Smooth muscle cell (in vitro differentiated cells): ENCODE measurements at regions not wholly inside any gene's neighbourhood (a gene's known extent, or its start where the extent isn't known, plus 50 kb on each side); places are given as distances from the start of the nearest gene placed in this dataset.

Experiments
- DNase-seq: peaks from one replicate; lab custom pipeline; 2025; ENCODE audit not compliant: unreplicated experiment; lab: John Stamatoyannopoulos, UW
- H2AFZ ChIP-seq: fragments of 200-600 bp; sonication (generic); 2 replicates; pipeline ENCODE4 v1.6.0; 2016; ENCODE audit warnings: antibody characterized with exemption, low read depth, mild to moderate bottlenecking
- H3F3A ChIP-seq: fragments of 200-600 bp; sonication (generic); 2 replicates; pipeline ENCODE4 v1.6.0; 2017; ENCODE audit warnings: antibody characterized with exemption, low read depth
- H3K27ac ChIP-seq: fragments of 200-600 bp; sonication (generic); 2 replicates; pipeline ENCODE4 v1.5.1; 2016; ENCODE audit warnings: low read depth, mild to moderate bottlenecking
- H3K27me3 ChIP-seq: fragments of 200-600 bp; sonication (generic); 2 replicates; pipeline ENCODE4 v1.6.1; 2016; ENCODE audit warnings: low read depth, mild to moderate bottlenecking
- H3K36me3 ChIP-seq: fragments of 200-600 bp; sonication (generic); 2 replicates; pipeline ENCODE4 v1.5.1; 2016; ENCODE audit warnings: low read depth
- H3K4me1 ChIP-seq: fragments of 200-600 bp; sonication (generic); 2 replicates; pipeline ENCODE4 v1.5.1; 2016; ENCODE audit warnings: low read depth
- H3K4me2 ChIP-seq: fragments of 200-600 bp; sonication (generic); 2 replicates; pipeline ENCODE4 v1.6.0; 2016; ENCODE audit warnings: mild to moderate bottlenecking
- H3K4me3 ChIP-seq: fragments of 200-600 bp; sonication (generic); 2 replicates; pipeline ENCODE4 v1.5.1; 2016; ENCODE audit warnings: mild to moderate bottlenecking
- H3K79me2 ChIP-seq: fragments of 200-600 bp; sonication (generic); 2 replicates; pipeline ENCODE4 v1.6.0; 2016; ENCODE audit warnings: low read depth, mild to moderate bottlenecking
- H3K9ac ChIP-seq: fragments of 200-600 bp; sonication (generic); 2 replicates; pipeline ENCODE4 v1.6.0; 2016; ENCODE audit warnings: low read depth
- H3K9me3 ChIP-seq: fragments of 200-600 bp; sonication (generic); replicated peaks from 2 replicates; pipeline ENCODE4 v1.5.1; 2016; ENCODE audit warnings: low read depth
- H4K20me1 ChIP-seq: fragments of 200-600 bp; sonication (generic); 2 replicates; pipeline ENCODE4 v1.6.0; 2016; ENCODE audit warnings: low read depth
- WGBS: methylation state at CpG from one replicate; pipeline ENCODE4 v1.1.7; 2016; ENCODE audit warnings: low lambda C conversion rate; 5-methylcytosine and 5-hydroxymethylcytosine counted together
- TF ChIP-seq, protein P1 (sequence below): fragments of 200-600 bp; sonication (generic); IDR thresholded peaks from 2 replicates; pipeline ENCODE4 v1.5.1; 2017; ENCODE audit warnings: borderline replicate concordance, mild to moderate bottlenecking, antibody characterized with exemption; ENCODE audit not compliant: insufficient read depth, poor library complexity, severe bottlenecking

DNA sequence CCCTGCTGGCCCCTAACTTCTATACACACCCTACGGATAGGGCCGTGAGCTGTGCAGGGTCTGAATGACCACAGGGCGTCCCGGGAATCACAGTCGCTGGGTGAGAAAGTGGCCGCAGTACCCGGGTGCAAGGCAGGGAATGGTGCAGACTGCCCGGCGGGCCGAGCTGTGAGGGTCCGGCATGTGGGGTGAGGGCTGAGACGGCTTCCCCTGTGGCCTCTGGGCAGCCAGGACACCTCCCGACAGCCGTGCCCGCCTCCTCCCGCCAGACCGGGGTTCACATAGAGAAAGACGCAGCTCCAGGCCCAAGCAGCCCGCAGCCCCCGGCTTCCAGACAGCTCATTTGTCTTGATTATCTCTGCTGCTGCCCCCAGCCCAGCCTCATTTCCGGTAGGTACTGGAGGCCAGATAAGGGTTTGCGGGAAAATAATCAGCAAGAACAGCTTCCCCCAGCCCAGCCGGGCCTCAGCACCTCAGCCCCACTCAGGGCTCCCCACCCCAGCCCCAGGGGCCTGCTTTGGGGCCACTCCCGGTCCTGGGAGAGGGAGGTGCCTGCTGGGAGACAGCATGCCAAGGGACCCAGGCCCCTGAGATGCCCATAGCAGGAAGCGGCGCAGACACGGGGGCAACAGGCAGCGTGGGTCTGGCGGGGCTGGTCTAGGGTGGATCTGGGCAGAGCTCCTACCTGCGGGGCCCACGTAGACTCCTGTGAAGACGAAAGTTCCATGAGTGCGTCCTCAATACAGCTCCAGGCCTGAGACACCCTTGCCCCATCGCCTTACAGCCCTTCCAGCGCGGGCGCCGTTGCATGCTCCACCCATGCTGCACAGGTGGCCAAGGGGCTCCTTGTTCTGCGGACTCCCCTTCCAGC lies 123.1 kb downstream of the BRD1 start:
- no peak overlapping the region for H2AFZ ChIP-seq
- no peaks in the 10 kb centered on the region for H3K79me2 ChIP-seq
- H3K9me3 ChIP-seq: no peaks in the 10 kb centered on the region
- H4K20me1 ChIP-seq: no peaks in the 10 kb centered on the region
- H3K4me3 ChIP-seq: no peak overlapping the region
- no peak overlapping the region for H3K9ac ChIP-seq
- no peak for DNase-seq
- H3K4me2 ChIP-seq: no peak overlapping the region
- TF ChIP-seq, protein P1, sequence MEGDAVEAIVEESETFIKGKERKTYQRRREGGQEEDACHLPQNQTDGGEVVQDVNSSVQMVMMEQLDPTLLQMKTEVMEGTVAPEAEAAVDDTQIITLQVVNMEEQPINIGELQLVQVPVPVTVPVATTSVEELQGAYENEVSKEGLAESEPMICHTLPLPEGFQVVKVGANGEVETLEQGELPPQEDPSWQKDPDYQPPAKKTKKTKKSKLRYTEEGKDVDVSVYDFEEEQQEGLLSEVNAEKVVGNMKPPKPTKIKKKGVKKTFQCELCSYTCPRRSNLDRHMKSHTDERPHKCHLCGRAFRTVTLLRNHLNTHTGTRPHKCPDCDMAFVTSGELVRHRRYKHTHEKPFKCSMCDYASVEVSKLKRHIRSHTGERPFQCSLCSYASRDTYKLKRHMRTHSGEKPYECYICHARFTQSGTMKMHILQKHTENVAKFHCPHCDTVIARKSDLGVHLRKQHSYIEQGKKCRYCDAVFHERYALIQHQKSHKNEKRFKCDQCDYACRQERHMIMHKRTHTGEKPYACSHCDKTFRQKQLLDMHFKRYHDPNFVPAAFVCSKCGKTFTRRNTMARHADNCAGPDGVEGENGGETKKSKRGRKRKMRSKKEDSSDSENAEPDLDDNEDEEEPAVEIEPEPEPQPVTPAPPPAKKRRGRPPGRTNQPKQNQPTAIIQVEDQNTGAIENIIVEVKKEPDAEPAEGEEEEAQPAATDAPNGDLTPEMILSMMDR: no peak
- no peaks in the 10 kb centered on the region for H3K27me3 ChIP-seq
- 81% methylated on average over 39 of the region's 39 CpGs for WGBS
- no peak overlapping the region for H3K27ac ChIP-seq
- H3F3A ChIP-seq: no peaks in the 10 kb centered on the region
- H3K4me1 ChIP-seq: no peaks in the 10 kb centered on the region
- no peaks in the 10 kb centered on the region for H3K36me3 ChIP-seq

GRCh38 chr22:49703990-49704344 lies 123.7 kb downstream of the BRD1 start:
- H3K4me2 ChIP-seq: no peak overlapping the region
- H3K27me3 ChIP-seq: no peaks in the 10 kb centered on the region
- H3K36me3 ChIP-seq: no peaks in the 10 kb centered on the region
- H3K27ac ChIP-seq: no peak overlapping the region
- no peaks in the 10 kb centered on the region for H3K9me3 ChIP-seq
- H2AFZ ChIP-seq: no peak overlapping the region
- H3K4me1 ChIP-seq: no peaks in the 10 kb centered on the region
- H4K20me1 ChIP-seq: no peaks in the 10 kb centered on the region
- no peaks in the 10 kb centered on the region for H3F3A ChIP-seq
- TF ChIP-seq, protein P1: no peak
- H3K4me3 ChIP-seq: no peak overlapping the region
- no peak for DNase-seq
- no peaks in the 10 kb centered on the region for H3K79me2 ChIP-seq
- H3K9ac ChIP-seq: no peak overlapping the region
- 89% methylated on average over 10 of the region's 10 CpGs for WGBS

- 77% methylated on average over 15 of the region's 15 CpGs for WGBS
- H3F3A ChIP-seq: no peaks in the 10 kb centered on the region
- H3K4me1 ChIP-seq: no peaks in the 10 kb centered on the region
- no peak overlapping the region for H3K4me3 ChIP-seq
- H3K27me3 ChIP-seq: no peaks in the 10 kb centered on the region
- no peak overlapping the region for H3K4me2 ChIP-seq
- H3K36me3 ChIP-seq: no peaks in the 10 kb centered on the region
- no peaks in the 10 kb centered on the region for H3K9me3 ChIP-seq
- H3K27ac ChIP-seq: no peak overlapping the region
- H3K9ac ChIP-seq: no peak overlapping the region
- H2AFZ ChIP-seq: no peak overlapping the region
- TF ChIP-seq, protein P1: no peak
- no peaks in the 10 kb centered on the region for H3K79me2 ChIP-seq
- no peak for DNase-seq
- no peaks in the 10 kb centered on the region for H4K20me1 ChIP-seq
These were observed 124.2 kb downstream of the BRD1 start for GRCh38 chr22:49703505-49703904.

DNA sequence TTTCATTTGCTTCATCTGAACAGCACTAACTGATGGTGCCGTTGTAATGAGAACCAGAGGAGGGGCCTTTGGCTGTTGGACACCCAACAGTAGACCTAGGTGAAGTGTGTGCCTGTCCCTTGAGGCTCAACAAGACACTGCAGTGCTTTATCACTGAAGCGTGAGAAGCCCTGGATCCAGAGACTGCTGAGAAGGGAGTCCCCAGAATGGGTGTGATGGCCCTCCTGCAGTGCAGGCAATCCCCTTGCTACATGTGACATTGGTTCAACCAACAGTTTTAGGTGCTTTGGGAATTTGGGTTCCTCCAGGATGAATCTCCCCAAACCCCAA lies 125.6 kb downstream of the BRD1 start:
- WGBS: 84% methylated on average over 2 of the region's 2 CpGs
- Histone ChIP-seq H3K27ac (no peak overlapping the region), H3F3A (no peaks in the 10 kb centered on the region), H4K20me1 (no peaks in the 10 kb centered on the region), H3K4me2 (no peak overlapping the region), H3K4me3 (no peak overlapping the region), H3K9ac (no peak overlapping the region), H3K27me3 (no peaks in the 10 kb centered on the region), H3K79me2 (no peaks in the 10 kb centered on the region), H3K9me3 (no peaks in the 10 kb centered on the region), H3K4me1 (no peaks in the 10 kb centered on the region), H3K36me3 (no peaks in the 10 kb centered on the region), H2AFZ (no peak overlapping the region)
- TF ChIP-seq, protein P1: no peak
- DNase-seq: no peak
